ENCODE measurements at regions not wholly inside any gene's neighbourhood (a gene's known extent, or its start where the extent isn't known, plus 50 kb on each side); places are given as distances from the start of the nearest gene placed in this dataset.

DNA sequence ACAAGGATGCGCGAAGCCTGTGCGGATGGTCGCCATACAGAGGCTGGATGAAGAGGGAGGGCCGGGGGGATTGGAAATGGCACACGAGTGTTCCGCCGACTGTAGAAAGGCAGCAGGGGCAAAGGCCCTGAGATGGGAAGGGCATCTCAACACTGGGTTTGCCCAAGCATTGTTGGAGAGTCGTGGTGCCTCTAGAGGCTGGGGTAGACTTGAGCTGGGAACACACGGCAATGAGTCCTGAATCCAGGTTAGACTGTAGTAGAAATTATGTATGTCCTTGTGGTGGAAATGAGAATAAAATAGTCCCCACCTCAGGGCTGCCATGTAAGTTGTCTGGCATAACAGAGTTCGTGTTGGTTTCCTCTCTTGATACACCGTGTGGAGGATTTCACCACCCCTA lies 83.8 kb upstream of the CCND2 start:
- TF ChIP-seq POLR2A (IDR thresholded peaks at IDR 0.05; ENCODE audit: low read length), result no peak
- TF ChIP-seq GATA1 (IDR thresholded peaks at IDR 0.05; ENCODE audit: low read depth, low read length), result no peak

All from erythroblast (primary cell).